Liver (tissue), 8 donors: ENCODE measurements at regions not wholly inside any gene's neighbourhood (a gene's known extent, or its start where the extent isn't known, plus 50 kb on each side); places are given as distances from the start of the nearest gene placed in this dataset.

Experiments used
- DNase-seq: peaks from one replicate; pipeline ENCODE4 v3.0.0-alpha.2; 2017; ENCODE audit warnings: low spot score
- H3K27ac ChIP-seq, 2 donors: one replicate each; pipeline ENCODE4 v1.7.0; 2013; ENCODE audit warnings: inconsistent platforms in 2 of 2, low read length in 2 of 2, control low read depth in 1 of 2, low read depth in 1 of 2, mild to moderate bottlenecking in 1 of 2
- H3K27me3 ChIP-seq, 4 donors: one replicate each; pipeline versions ENCODE4 v1.6.1 to v1.7.0; 2013; ENCODE audit warnings: low read length in 3 of 4, inconsistent platforms in 1 of 4, mild to moderate bottlenecking in 1 of 4, moderate library complexity in 1 of 4; ENCODE audit not compliant: control insufficient read depth in 4 of 4, insufficient read depth in 4 of 4
- H3K36me3 ChIP-seq, 4 donors: one replicate each; pipeline versions ENCODE4 v1.6.1 to v1.7.0; 2013; ENCODE audit warnings: low read length in 3 of 4, mild to moderate bottlenecking in 3 of 4, low read depth in 1 of 4, moderate library complexity in 1 of 4; ENCODE audit not compliant: control insufficient read depth in 4 of 4, insufficient read depth in 3 of 4
- H3K4me1 ChIP-seq, 4 donors: one replicate each; pipeline versions ENCODE4 v1.6.1 to v1.7.0; 2013; ENCODE audit warnings: low read length in 3 of 4, mild to moderate bottlenecking in 3 of 4, moderate library complexity in 1 of 4; ENCODE audit not compliant: control insufficient read depth in 4 of 4, insufficient read depth in 4 of 4
- H3K4me3 ChIP-seq, 3 donors: one replicate each; pipeline versions ENCODE4 v1.6.1 to v1.7.0; 2013; ENCODE audit warnings: low read length in 3 of 3, control low read depth in 1 of 3, low read depth in 1 of 3, mild to moderate bottlenecking in 1 of 3
- H3K9ac ChIP-seq, 2 donors: one replicate each; pipeline ENCODE4 v1.7.0; 2013; ENCODE audit warnings: low read length in 2 of 2, mild to moderate bottlenecking in 2 of 2, moderate library complexity in 2 of 2, control low read depth in 1 of 2, low read depth in 1 of 2
- H3K9me3 ChIP-seq, 4 donors: one replicate each; pipeline versions ENCODE4 v1.6.1 to v1.7.0; 2013; ENCODE audit warnings: low read length in 3 of 4; ENCODE audit not compliant: control insufficient read depth in 4 of 4
- CTCF ChIP-seq: fragments of 150-350 bp; IDR thresholded peaks from 2 replicates; pipeline ENCODE4 v1.5.1; 2017; ENCODE audit warnings: improper control_type of control experiment, low read depth, low read length; ENCODE audit not compliant: missing input control
- FOXA2 ChIP-seq: IDR thresholded peaks from 2 replicates; pipeline ENCODE4 v1.6.1; 2016; ENCODE audit warnings: antibody characterized with exemption
- HNF4G ChIP-seq: IDR thresholded peaks from 2 replicates; pipeline ENCODE4 v1.6.1; 2016; ENCODE audit warnings: antibody characterized with exemption
- JUND ChIP-seq, 2 donors: IDR thresholded peaks; 2 replicates each; pipeline ENCODE4 v1.6.1; 2016; ENCODE audit warnings: antibody characterized with exemption in 2 of 2
- RXRA ChIP-seq, 2 donors: IDR thresholded peaks; 2 replicates each; pipeline ENCODE4 v1.6.1; 2017 to 2018; ENCODE audit warnings: antibody characterized with exemption in 2 of 2, mild to moderate bottlenecking in 1 of 2
- SP1 ChIP-seq: IDR thresholded peaks from 2 replicates; pipeline ENCODE4 v1.6.1; 2018; ENCODE audit warnings: antibody characterized with exemption, mild to moderate bottlenecking
- ZBTB33 ChIP-seq: IDR thresholded peaks from 2 replicates; pipeline ENCODE4 v1.6.1; 2016; ENCODE audit warnings: antibody characterized with exemption
- WGBS: extraction: QIAGEN DNeasy Blood & Tissue Kit; methylation state at CpG from one replicate; pipeline ENCODE4 v1.1.7; 2013; 5-methylcytosine and 5-hydroxymethylcytosine counted together
- TF ChIP-seq, protein P1 (sequence below): IDR thresholded peaks from 2 replicates; pipeline ENCODE4 v1.6.1; 2016; ENCODE audit warnings: antibody characterized with exemption, mild to moderate bottlenecking
- donor health status: healthy.
- donor health status: healthy.
- donor health status: healthy.
- donor health status: healthy.
- donor health status: healthy.

DNA sequence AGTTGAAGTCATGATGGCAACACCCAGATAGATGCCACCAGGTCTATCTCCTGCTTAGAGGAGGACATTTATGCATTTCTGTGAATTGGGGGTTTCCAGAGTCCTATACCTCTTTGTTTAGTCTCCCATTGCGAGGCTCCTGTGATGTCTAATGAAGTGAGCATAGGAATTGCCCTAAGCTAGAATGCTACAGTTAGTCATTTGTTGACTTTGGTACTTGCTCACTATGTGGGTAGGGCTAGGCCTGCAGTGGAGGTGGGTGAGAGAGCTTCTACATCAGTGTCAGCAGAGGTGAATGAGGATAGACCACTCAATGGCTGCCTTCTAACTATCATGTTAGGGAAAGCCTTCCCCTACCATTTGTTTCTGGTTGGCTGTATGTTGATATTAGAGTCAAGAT, 173.3 kb upstream of the POC5 start:
- Histone ChIP-seq H3K4me1 (no peaks in the 10 kb centered on the region), H3K27me3 (no peaks in the 10 kb centered on the region), H3K36me3 (no peaks in the 10 kb centered on the region), H3K27ac (no peak overlapping the region), H3K9ac (no peak overlapping the region), H3K9me3 (peaks cover 0 to 3% (median 2%) of the 10 kb centered on the region in 4 donors), H3K4me3 (no peak overlapping the region)
- no peak for DNase-seq
- 81% methylated on average over 1 of the region's 1 CpG for WGBS
- no peak for TF ChIP-seq JUND (IDR thresholded peaks at IDR 0.05)
- TF ChIP-seq SP1 = no peak
- no peak for TF ChIP-seq CTCF
- TF ChIP-seq, protein P1, sequence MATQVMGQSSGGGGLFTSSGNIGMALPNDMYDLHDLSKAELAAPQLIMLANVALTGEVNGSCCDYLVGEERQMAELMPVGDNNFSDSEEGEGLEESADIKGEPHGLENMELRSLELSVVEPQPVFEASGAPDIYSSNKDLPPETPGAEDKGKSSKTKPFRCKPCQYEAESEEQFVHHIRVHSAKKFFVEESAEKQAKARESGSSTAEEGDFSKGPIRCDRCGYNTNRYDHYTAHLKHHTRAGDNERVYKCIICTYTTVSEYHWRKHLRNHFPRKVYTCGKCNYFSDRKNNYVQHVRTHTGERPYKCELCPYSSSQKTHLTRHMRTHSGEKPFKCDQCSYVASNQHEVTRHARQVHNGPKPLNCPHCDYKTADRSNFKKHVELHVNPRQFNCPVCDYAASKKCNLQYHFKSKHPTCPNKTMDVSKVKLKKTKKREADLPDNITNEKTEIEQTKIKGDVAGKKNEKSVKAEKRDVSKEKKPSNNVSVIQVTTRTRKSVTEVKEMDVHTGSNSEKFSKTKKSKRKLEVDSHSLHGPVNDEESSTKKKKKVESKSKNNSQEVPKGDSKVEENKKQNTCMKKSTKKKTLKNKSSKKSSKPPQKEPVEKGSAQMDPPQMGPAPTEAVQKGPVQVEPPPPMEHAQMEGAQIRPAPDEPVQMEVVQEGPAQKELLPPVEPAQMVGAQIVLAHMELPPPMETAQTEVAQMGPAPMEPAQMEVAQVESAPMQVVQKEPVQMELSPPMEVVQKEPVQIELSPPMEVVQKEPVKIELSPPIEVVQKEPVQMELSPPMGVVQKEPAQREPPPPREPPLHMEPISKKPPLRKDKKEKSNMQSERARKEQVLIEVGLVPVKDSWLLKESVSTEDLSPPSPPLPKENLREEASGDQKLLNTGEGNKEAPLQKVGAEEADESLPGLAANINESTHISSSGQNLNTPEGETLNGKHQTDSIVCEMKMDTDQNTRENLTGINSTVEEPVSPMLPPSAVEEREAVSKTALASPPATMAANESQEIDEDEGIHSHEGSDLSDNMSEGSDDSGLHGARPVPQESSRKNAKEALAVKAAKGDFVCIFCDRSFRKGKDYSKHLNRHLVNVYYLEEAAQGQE = no peak
- TF ChIP-seq ZBTB33 = no peak

- TF ChIP-seq FOXA2 = no peak
- no peak for TF ChIP-seq ZBTB33
- no peak for TF ChIP-seq SP1
- no peak for TF ChIP-seq RXRA (IDR thresholded peaks at IDR 0.05)
- TF ChIP-seq HNF4G = no peak
- no peaks in the 10 kb centered on the region for H3K4me1 ChIP-seq
- no peak for DNase-seq
- 87% methylated on average over 2 of the region's 2 CpGs for WGBS
- no peak overlapping the region for H3K4me3 ChIP-seq
- no peaks in the 10 kb centered on the region for H3K36me3 ChIP-seq
- H3K27ac ChIP-seq = no peak overlapping the region
- no peak overlapping the region for H3K9ac ChIP-seq
- no peaks in the 10 kb centered on the region for H3K9me3 ChIP-seq
- no peaks in the 10 kb centered on the region for H3K27me3 ChIP-seq
Observed at GRCh38 chr5:75886706-75887105, 169.5 kb upstream of the POC5 start.
